ENCODE measurements at regions not wholly inside any gene's neighbourhood (a gene's known extent, or its start where the extent isn't known, plus 50 kb on each side); places are given as distances from the start of the nearest gene placed in this dataset.
"Not testable (repeated sequence)": the region's sequence is repeated elsewhere in the genome, so short reads cannot be mapped to it uniquely, and the experiment has no call there.

DNA sequence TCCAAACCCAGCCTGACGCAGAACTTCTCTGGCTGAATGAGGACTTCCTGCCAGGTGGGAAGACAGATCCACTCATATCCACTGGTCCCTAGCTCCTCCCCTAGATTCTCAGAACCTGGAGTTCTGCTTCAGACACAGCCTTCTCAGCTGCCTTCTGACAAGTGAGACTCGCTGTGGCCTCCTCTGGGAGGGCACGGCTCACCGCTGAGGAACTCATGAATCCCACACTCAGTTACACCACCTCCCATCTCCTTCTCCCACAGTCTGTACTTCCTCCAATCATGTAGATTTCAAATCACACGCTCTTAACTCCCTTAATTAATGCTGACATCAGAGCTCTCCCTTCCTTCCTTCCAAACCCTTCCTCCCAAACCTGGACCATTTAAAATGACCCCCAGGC, 86.4 kb upstream of the TMEM45B start:
- no peak for DNase-seq (ENCODE audit: low read depth in 2 of 2)

DNA sequence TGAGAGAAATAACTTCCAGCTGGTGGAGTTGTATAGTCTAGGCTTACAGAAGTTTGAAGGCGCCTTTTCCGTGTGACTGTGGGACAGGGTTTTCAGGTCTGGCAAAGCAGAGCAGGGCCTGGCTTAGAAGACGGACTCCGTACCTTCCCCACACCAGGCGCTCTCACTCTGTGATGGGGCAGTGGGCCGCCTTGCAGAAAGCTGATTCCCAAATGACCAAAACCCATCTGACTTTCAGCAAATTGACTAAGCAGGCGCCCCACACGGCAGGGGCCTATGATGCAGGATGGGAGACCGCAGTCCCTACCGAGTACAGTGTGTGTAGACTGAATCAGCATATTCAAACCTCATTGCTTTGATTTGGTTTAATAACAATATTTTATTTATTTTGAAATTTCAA, 85.8 kb upstream of the TMEM45B start:
- DNase-seq (ENCODE audit: low read depth in 2 of 2): no peak

DNA sequence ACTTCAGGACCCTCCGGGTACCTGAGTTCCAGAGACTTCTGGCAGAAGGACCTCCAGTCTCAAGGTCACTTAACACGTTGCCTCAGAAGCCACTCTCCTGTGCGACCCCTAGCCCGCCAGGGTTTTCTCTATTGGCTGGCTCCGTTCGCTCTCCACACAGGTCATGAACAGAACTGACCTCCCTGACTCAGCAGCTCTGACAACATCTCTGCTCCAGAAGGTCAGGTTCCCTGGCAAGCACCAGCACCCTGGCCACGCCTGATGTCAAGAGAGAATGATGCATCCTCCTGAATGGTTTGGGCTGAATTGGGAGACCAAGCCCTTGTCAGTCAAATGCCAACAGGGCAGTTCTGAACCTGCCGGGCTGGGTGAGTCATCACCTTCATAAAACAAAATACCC, 84.3 kb upstream of the TMEM45B start:
- no peak for DNase-seq (ENCODE audit: low read depth in 2 of 2)

DNA sequence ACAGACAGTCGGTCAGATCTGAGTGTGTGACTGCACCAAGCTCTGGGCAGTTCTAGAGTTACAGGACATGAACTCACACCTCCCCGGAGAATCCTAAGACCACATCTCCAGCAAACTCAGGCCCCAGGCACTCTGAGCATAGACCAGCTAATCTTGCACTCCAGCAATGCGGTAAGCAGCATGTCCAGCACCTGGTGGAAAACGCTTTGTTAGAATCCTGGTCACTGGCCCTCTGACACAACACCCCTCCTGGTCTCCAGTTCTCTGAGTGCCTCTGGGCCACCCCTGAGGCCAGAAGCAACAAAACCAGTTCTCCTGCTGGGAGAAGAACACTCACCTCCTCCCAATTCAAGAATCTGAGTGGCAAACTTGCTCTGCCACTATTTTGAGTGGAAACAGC, 82.7 kb upstream of the TMEM45B start:
- no peak for DNase-seq (ENCODE audit: low read depth in 2 of 2)

DNA sequence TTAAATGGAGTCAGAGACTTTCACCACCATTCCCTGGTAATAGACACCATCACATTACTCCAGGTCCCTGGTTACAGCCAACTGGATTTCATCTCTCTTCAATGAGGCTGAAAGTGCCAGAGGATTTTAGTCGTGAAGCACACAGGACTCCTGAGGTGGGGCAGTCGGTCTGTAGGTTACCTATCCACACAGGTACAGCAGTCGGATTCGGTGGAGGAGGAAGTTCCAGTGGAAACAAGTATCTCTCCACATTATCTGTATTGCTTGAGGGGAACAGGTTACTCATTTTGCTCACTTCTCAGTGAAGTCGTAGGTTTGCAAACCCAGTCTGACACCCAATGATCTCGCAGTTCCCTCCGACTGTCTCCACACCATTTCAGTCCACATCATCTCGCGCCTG, 82.3 kb upstream of the TMEM45B start:
- DNase-seq (ENCODE audit: low read depth in 2 of 2): no peak

DNA sequence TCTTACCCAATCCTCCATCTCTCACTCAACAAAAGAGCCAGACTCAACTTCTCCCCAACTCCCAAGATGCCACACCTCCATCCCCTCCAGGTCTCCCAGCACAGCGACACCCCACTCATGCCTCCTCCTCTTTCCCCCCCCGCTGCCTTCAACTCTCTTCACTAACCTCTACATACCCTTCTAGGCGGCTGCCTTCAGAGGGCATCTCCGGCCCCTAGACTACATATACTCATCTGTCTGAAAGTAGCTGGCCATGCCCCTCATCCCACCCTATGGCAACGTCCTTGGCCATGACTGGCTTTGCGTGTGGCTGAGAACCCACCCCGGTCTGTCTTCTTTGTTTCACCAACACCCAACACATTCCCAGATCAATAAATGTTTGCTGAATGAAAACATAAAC, 81.7 kb upstream of the TMEM45B start:
- DNase-seq (ENCODE audit: low read depth in 2 of 2): no peak

DNA sequence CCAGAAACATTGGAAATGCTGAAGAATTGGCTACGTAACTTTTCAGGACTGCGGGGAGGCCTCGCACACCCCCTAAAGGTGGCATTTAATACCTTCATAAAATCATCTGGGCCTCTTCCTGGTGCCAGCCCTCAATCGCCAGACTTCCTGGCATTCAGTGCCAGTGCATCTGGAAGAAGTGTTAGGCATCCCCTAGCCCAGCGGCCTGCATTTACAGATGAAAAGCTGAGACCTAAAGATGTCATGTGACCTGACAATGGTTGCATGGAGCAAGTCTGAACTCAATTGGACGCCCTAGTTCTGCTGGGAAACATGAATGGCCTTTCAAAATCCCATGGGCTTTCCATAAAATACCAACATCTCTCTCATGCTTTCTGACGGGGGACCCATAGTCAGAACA, 81.0 kb upstream of the TMEM45B start:
- DNase-seq (ENCODE audit: low read depth in 2 of 2): no peak

DNA sequence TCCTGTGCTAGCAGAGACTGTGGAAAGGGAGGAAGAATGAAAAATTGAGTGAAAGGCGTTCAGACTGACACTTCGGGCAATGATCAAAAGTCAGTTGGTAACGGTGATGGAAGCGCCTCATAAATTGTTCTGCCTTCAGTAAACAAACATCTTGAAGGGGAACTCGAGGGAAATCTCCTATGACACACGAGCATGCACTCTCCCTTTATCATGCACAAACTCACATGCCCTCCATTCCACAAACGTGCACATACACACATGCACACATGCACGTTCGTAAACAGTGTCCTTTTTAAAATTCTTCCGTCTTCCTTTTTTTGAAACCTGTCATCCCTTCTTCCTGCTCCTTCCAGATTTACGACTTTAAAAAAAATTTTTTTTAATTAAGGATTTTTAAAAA, 77.8 kb upstream of the TMEM45B start:
- no peak for DNase-seq (ENCODE audit: low read depth in 2 of 2)

DNA sequence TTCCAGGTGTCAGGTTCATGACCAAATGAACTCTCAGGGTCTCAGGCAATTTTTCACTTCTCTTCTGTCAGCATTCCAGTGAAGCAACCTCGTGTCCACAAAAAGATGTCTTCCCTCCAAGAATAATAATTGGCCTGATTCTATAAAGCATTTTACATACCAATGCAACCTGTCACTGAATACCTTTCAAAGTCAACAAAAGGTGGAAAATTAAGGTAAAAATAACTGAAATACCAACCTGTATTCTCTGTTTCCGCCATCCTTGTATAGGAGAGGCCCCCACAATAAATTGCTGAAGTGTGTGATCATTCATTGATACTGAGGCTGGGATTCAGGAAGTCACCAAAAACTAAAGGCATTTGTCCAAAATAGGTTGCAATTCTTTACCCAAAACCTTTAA, 77.4 kb upstream of the TMEM45B start:
- no peak for DNase-seq (ENCODE audit: low read depth in 2 of 2)

DNA sequence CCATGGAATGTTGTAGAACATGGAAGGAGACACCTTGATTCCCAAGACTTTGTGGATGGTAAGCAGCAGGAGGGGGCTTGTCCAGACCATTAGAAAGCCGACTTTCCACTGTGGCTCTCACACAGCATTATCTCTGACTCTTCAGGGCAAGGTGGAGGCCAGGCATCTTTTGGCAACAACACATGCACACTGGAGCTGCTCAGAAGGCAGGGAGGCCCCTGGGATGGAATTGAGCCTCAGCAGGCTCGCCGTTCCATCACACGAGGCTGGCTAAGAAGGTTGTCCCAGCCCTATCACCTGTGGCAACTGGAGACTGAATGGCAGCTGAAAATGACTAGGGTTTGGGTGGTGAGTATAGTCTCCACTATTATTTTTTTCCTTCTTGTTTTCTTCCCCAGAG, 76.3 kb upstream of the TMEM45B start:
- DNase-seq (ENCODE audit: low read depth in 2 of 2): no peak

DNA sequence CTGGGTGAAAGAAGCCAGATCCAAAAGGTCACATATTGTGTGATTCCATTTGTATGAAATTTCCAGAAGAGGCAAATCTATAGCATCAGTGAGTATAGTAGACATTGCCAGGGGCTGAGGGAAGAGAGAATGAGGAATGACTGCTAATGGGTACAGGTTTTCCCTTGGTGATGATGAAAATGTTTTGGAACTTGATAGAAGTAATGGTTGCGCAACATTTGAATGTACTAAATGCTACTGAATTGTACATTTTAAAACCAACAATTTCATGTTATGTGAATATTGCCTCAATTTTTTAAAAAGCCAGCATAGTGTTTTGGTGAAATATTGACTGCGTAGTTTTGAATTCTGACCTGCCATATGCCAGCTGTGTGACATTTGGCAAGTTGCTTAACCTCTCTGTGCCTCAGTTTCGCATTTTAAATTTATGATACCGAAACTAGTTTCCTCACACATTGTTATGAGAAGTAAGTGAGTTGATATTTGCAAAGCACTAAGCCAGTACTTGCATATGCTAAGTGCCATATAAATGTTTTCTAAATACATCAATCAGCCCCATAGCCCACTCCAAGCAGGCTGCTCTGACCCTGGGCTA, 75.4 kb upstream of the TMEM45B start:
- no peak for DNase-seq (ENCODE audit: low read depth in 2 of 2)

DNA sequence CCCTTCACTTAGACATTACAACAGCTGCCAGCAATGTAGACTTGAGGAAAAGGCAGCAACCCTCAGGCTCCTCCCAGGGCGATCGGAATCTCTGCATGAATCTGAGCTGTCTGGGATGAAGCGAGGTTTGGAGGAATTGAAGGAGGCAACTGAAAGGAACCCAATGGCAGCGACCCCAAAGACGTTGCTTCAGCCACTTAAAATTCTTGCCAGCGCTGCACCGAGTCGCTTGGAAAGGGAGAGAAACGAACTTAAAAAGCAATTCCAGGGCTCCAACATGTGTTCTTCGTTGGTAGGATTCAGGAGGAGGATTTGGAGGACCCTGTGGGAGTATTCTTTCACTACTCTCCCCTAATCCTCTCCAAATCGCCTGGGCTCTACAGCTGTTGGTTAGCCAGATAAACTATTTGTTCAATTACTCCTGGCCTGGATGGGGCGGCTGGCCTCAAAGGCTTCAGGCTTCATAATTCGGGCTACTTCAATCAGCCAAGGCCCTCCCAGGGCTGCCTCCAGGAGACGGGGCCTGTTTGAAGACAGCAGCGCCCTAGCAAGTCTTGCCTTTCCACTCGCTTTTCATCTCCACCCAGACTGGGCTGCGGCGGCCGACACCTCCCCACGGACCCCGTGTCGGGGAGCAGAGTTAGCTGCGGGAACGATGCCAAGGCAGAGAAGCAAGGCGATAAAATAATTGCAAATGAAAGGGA, 72.4 kb upstream of the TMEM45B start:
- no peak for DNase-seq (ENCODE audit: low read depth in 2 of 2)

DNA sequence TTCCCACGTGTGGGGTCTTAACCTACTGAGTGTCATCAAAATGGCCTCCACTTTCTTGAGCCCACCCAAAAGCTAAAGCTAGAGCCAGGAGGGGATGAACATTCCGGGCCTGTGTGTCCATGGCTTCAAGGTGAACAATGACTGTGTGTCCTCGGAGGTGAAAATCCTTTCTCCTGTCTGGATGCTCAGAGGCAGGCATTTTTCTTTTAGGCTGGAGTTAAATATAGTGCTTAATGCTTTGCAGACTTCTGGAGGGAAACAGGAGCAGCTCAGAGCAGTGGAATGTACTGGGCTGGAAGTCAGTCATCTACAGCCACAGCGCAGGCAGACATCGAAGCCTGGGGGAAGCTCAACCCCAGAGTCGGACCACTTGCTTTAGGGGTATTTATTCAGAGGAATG, 68.6 kb upstream of the TMEM45B start:
- DNase-seq (ENCODE audit: low read depth in 2 of 2): no peak

DNA sequence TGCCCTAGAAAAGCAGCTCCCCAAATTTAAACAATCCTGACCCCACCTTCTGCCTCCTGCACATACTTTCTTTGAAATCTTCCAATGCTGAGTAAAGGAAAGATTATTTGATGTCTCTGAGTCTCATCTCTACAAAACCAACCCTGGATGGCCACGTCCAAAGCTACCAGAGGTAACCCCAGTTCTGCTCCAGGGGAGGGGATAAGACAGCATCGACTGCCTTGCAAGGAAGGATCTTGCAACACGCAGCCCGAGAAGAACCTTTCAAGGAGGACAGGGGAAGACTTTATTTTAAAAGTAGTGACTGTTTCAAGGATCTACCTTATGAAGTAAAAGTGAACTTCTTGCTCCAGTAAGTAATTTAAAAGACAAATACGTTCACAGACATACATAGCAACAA, 66.5 kb upstream of the TMEM45B start:
- no peak for DNase-seq (ENCODE audit: low read depth in 2 of 2)

DNA sequence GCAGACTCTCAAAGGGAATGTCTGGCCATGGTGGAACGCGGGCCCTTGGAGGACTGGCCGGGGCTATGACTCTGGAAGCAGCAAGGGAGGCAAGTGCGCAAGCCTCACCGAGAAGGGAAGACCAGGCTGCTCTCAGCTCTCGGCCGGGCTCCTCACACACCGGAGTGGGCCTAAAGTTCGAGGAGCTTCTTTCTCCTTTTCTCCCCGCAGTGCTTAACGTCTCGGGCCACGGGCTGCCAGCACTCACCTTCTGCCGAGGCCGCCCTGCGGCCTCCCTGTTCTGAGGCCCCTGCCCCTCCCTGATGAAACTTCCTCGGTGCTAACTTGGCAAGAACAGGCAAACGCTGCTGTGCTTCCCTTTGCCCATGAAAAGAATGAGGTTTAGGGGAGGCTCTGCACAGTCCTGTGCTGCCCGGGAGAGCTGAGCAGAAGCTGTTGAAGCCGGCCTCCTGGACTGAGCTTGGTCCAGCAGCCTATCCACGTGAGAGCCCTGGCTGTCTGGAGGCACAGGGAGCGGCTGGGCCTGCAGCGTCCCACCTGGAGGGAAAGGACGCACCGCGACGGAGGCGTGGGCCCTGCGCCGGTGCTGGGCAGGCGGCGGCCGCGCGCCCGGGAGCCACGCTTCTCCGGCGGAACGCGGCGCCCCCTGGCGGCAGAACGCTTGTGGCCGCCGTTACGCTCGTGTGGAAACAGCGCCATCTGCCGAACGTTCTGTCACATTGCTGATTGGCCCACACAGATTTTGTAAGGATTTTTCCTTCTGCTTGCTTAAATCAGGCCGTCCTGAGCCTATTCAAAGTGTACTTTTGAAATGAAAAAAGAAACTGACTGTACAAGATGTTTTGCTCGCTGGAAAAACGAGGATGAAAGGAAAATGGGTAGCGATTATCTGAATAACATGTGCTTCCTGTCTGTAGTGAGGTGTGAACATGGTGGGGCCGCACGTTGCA, 65.0 kb upstream of the TMEM45B start:
- DNase-seq (ENCODE audit: low read depth in 2 of 2): peak; percentile 61

DNA sequence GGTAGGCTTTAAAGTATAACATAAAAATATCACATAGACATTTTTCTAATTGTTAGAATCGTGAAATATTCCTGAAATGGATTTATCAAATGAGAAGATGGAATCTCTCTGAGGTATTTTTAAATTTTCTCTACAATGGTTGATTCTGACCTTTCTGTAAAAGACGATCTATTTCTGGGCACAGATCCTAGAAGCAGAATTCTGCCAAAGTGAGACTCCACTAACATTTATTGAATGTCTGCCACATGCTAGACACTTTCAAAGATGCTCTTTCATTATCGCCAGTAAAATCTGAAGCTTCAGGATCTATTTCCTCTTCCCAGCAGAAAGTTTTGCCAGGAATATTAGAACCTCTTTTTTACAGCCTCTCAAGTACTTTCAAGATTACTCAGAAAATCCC, 64.1 kb upstream of the TMEM45B start:
- DNase-seq (ENCODE audit: low read depth in 2 of 2): no peak

DNA sequence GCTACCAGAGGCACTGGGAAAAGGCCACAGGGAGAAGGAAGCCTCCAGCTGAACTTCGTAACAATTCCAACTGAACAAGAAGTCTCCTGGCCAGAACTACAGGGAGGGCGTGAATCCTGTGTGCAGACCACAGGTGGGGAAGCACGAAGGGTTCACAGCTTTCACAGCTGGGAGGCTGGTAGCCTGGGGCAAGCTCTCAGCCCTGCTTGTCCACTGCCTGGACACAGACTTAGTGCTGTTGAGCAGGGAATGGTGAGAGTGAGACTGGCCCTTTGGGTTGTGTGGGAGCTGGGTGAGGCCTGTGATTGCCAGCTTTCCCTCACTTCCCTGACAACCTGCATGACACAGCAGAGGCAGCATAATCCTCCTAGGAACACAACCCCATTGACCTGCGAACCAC, 52.1 kb upstream of the TMEM45B start:
- DNase-seq (ENCODE audit: low read depth in 2 of 2): not testable (repeated sequence)

DNA sequence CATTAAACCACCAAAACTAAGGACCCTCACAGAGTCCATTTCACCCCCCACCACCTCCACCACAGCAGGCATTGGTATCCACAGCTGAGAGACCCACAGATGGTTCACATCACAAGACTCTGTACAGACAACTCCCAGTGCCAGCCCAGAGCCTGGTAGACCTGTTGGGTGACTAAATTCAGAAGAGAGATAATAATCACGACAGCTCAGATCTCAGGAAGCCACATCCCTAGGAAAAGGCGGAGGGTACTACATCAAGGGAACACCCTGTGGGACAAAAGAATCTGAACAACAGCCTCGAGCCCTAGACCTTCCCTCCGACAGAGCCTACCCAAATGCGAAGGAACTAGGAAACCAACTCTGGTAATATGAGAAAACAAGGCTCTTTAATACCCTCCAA, 51.4 kb upstream of the TMEM45B start:
- DNase-seq (ENCODE audit: low read depth in 2 of 2): not testable (repeated sequence)
